ENCODE measurements at regions not wholly inside any gene's neighbourhood (a gene's known extent, or its start where the extent isn't known, plus 50 kb on each side); places are given as distances from the start of the nearest gene placed in this dataset.

- no peak overlapping the region for H3K4me3 Mint-ChIP-seq
- no peak overlapping the region for H3K27ac Mint-ChIP-seq
- peaks cover 16% of the 10 kb centered on the region for H3K9me3 Mint-ChIP-seq (ENCODE audit: low read depth)
- no peaks in the 10 kb centered on the region for H3K4me1 Mint-ChIP-seq (ENCODE audit: low read depth)
- no peaks in the 10 kb centered on the region for H3K36me3 Mint-ChIP-seq
- peaks cover 10% of the 10 kb centered on the region for H3K27me3 Mint-ChIP-seq
These were observed 124.4 kb upstream of the MAP1B start for GRCh38 chr5:71982717-71983395.

- Mint-ChIP-seq H3K27me3 (peaks cover 10% of the 10 kb centered on the region), H3K9me3 (ENCODE audit: low read depth) (peaks cover 16% of the 10 kb centered on the region), H3K36me3 (no peaks in the 10 kb centered on the region), H3K4me3 (no peak overlapping the region), H3K4me1 (ENCODE audit: low read depth) (no peaks in the 10 kb centered on the region), H3K27ac (no peak overlapping the region)
These were observed 121.2 kb upstream of the MAP1B start for GRCh38 chr5:71986101-71986500.

- Mint-ChIP-seq H3K4me1 (ENCODE audit: low read depth) (no peaks in the 10 kb centered on the region), H3K27ac (no peak overlapping the region), H3K27me3 (peaks cover 4% of the 10 kb centered on the region), H3K9me3 (ENCODE audit: low read depth) (no peaks in the 10 kb centered on the region), H3K4me3 (no peak overlapping the region), H3K36me3 (no peaks in the 10 kb centered on the region)
These were observed 118.5 kb upstream of the MAP1B start for GRCh38 chr5:71988808-71989207.

- H3K36me3 Mint-ChIP-seq, result no peaks in the 10 kb centered on the region
- no peaks in the 10 kb centered on the region for H3K9me3 Mint-ChIP-seq (ENCODE audit: low read depth)
- no peaks in the 10 kb centered on the region for H3K4me1 Mint-ChIP-seq (ENCODE audit: low read depth)
- no peak overlapping the region for H3K27ac Mint-ChIP-seq
- no peak overlapping the region for H3K4me3 Mint-ChIP-seq
- no peaks in the 10 kb centered on the region for H3K27me3 Mint-ChIP-seq
These were observed 113.7 kb upstream of the MAP1B start for GRCh38 chr5:71993600-71993999.

GRCh38 chr5:71996789-71997188 lies 110.5 kb upstream of the MAP1B start:
- H3K27ac Mint-ChIP-seq, result no peak overlapping the region
- H3K36me3 Mint-ChIP-seq, result no peaks in the 10 kb centered on the region
- H3K9me3 Mint-ChIP-seq (ENCODE audit: low read depth), result no peaks in the 10 kb centered on the region
- H3K4me1 Mint-ChIP-seq (ENCODE audit: low read depth), result no peaks in the 10 kb centered on the region
- H3K27me3 Mint-ChIP-seq, result peaks cover under 1% of the 10 kb centered on the region
- H3K4me3 Mint-ChIP-seq, result no peak overlapping the region

- peaks cover 4% of the 10 kb centered on the region for H3K27me3 Mint-ChIP-seq
- no peak overlapping the region for H3K27ac Mint-ChIP-seq
- H3K4me3 Mint-ChIP-seq, result no peak overlapping the region
- H3K36me3 Mint-ChIP-seq, result no peaks in the 10 kb centered on the region
- no peaks in the 10 kb centered on the region for H3K9me3 Mint-ChIP-seq (ENCODE audit: low read depth)
- no peaks in the 10 kb centered on the region for H3K4me1 Mint-ChIP-seq (ENCODE audit: low read depth)
These were observed 108.5 kb upstream of the MAP1B start for GRCh38 chr5:71998746-71999145.

- Mint-ChIP-seq H3K27me3 (peaks cover 4% of the 10 kb centered on the region), H3K4me1 (ENCODE audit: low read depth) (no peaks in the 10 kb centered on the region), H3K27ac (no peak overlapping the region), H3K4me3 (no peak overlapping the region), H3K9me3 (ENCODE audit: low read depth) (no peaks in the 10 kb centered on the region), H3K36me3 (no peaks in the 10 kb centered on the region)
These were observed 106.6 kb upstream of the MAP1B start for GRCh38 chr5:72000707-72001106.

GRCh38 chr5:72005671-72006070 lies 101.6 kb upstream of the MAP1B start:
- Mint-ChIP-seq H3K36me3 (no peaks in the 10 kb centered on the region), H3K9me3 (ENCODE audit: low read depth) (no peaks in the 10 kb centered on the region), H3K4me3 (no peak overlapping the region), H3K4me1 (ENCODE audit: low read depth) (no peaks in the 10 kb centered on the region), H3K27ac (no peak overlapping the region), H3K27me3 (peaks cover 4% of the 10 kb centered on the region)

GRCh38 chr5:72006361-72006760 lies 100.9 kb upstream of the MAP1B start:
- Mint-ChIP-seq H3K4me3 (no peak overlapping the region), H3K27me3 (peaks cover 6% of the 10 kb centered on the region), H3K36me3 (no peaks in the 10 kb centered on the region), H3K9me3 (ENCODE audit: low read depth) (no peaks in the 10 kb centered on the region), H3K4me1 (ENCODE audit: low read depth) (no peaks in the 10 kb centered on the region), H3K27ac (no peak overlapping the region)

GRCh38 chr5:72007336-72008111 lies 99.8 kb upstream of the MAP1B start:
- Mint-ChIP-seq H3K36me3 (no peaks in the 10 kb centered on the region), H3K27ac (no peak overlapping the region), H3K4me3 (no peak overlapping the region), H3K27me3 (peaks cover 5% of the 10 kb centered on the region), H3K9me3 (ENCODE audit: low read depth) (no peaks in the 10 kb centered on the region), H3K4me1 (ENCODE audit: low read depth) (no peaks in the 10 kb centered on the region)

GRCh38 chr5:72009280-72009679 lies 98.0 kb upstream of the MAP1B start:
- no peaks in the 10 kb centered on the region for H3K4me1 Mint-ChIP-seq (ENCODE audit: low read depth)
- no peak overlapping the region for H3K4me3 Mint-ChIP-seq
- H3K27ac Mint-ChIP-seq, result no peak overlapping the region
- H3K9me3 Mint-ChIP-seq (ENCODE audit: low read depth), result no peaks in the 10 kb centered on the region
- H3K36me3 Mint-ChIP-seq, result no peaks in the 10 kb centered on the region
- H3K27me3 Mint-ChIP-seq, result peaks cover 10% of the 10 kb centered on the region

GRCh38 chr5:72010430-72010829 lies 96.8 kb upstream of the MAP1B start:
- Mint-ChIP-seq H3K27me3 (peaks cover 10% of the 10 kb centered on the region), H3K27ac (no peak overlapping the region), H3K9me3 (ENCODE audit: low read depth) (no peaks in the 10 kb centered on the region), H3K4me1 (ENCODE audit: low read depth) (no peaks in the 10 kb centered on the region), H3K4me3 (no peak overlapping the region), H3K36me3 (no peaks in the 10 kb centered on the region)

GRCh38 chr5:72012906-72013305 lies 94.4 kb upstream of the MAP1B start:
- no peaks in the 10 kb centered on the region for H3K36me3 Mint-ChIP-seq

GRCh38 chr5:72013766-72014624 lies 93.3 kb upstream of the MAP1B start:
- peaks cover 14% of the 10 kb centered on the region for H3K27me3 Mint-ChIP-seq
- no peaks in the 10 kb centered on the region for H3K9me3 Mint-ChIP-seq (ENCODE audit: low read depth)
- no peak overlapping the region for H3K27ac Mint-ChIP-seq
- no peak overlapping the region for H3K4me3 Mint-ChIP-seq
- H3K36me3 Mint-ChIP-seq, result no peaks in the 10 kb centered on the region
- H3K4me1 Mint-ChIP-seq (ENCODE audit: low read depth), result no peaks in the 10 kb centered on the region

More at GRCh38 chr5:72012906-72013305, 94.4 kb upstream of the MAP1B start:
- H3K9me3 Mint-ChIP-seq (ENCODE audit: low read depth), result no peaks in the 10 kb centered on the region
- peaks cover 12% of the 10 kb centered on the region for H3K27me3 Mint-ChIP-seq
- no peaks in the 10 kb centered on the region for H3K4me1 Mint-ChIP-seq (ENCODE audit: low read depth)
- no peak overlapping the region for H3K4me3 Mint-ChIP-seq
- H3K27ac Mint-ChIP-seq, result no peak overlapping the region

- no peaks in the 10 kb centered on the region for H3K36me3 Mint-ChIP-seq
- H3K4me1 Mint-ChIP-seq (ENCODE audit: low read depth), result no peaks in the 10 kb centered on the region
- H3K4me3 Mint-ChIP-seq, result no peak overlapping the region
- H3K27me3 Mint-ChIP-seq, result peaks cover 15% of the 10 kb centered on the region
- no peak overlapping the region for H3K27ac Mint-ChIP-seq
- H3K9me3 Mint-ChIP-seq (ENCODE audit: low read depth), result no peaks in the 10 kb centered on the region
These were observed 92.1 kb upstream of the MAP1B start for GRCh38 chr5:72015103-72015548.
